Right kidney (tissue), 1 donor: ENCODE measurements at regions not wholly inside any gene's neighbourhood (a gene's known extent, or its start where the extent isn't known, plus 50 kb on each side); places are given as distances from the start of the nearest gene placed in this dataset.

Source experiments
- DNase-seq: peaks from one replicate; pipeline ENCODE4 v3.0.0-alpha.2; 2016

DNA sequence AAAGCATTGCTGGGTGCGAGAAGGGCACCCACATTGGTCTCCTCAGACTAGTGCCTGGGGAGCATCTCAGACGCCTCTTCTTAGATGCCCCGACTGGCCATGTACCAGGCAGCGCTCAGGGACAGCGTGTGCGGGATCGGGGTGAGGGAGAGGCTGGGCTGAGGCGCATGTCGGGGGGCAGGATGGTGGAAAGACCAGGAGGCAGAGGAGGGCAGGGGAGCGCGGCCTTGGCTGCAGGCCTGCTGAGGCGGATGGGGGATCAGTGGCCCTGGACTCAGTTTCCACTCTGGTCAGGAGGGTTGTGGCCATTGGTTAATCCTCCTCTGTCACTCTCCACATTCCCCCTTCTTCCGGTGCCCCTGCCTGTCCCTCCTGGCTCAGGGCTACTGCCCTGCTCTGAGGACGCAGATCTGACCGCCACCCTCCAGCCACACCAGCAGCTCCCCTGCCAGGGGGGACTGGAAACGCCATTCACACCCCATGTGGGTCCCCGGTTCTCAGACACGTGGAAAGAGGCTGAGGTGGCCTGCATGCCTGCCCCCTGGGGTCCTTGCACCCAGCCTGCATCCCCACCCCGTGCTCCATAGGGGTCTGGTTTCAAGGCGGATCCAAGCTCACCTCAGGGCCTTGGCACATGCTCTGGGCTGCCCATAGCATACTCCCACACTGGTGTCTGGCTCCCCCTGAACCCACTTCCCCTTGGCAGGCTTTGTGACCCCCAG is 105.9 kb downstream of the CPZ start:
- no peak for DNase-seq

DNA sequence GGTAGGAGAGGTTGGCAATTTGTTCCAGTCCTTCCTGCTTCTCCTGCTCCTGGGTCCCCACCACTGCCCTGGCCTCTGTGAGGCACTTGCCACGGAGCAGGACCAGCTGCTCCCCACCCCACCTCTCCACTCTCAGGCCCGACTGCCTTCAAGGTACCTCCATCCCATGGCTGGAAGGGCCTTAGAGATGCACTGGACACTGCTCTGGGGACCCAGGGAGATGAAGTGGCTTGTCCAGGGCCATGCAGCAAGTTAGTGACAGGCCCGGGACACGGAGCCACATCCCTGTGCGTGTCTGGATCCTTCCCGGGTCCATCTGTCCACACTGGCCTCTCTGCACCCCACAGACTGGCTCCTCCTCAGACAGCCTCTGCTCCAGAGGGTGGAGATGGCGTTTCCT is 105.3 kb downstream of the CPZ start:
- DNase-seq, result no peak

GRCh38 chr4:8696369-8697127 is 104.0 kb downstream of the CPZ start:
- no peak for DNase-seq

- no peak for DNase-seq
Measured at GRCh38 chr4:8695237-8696219, 103.0 kb downstream of the CPZ start.

DNA sequence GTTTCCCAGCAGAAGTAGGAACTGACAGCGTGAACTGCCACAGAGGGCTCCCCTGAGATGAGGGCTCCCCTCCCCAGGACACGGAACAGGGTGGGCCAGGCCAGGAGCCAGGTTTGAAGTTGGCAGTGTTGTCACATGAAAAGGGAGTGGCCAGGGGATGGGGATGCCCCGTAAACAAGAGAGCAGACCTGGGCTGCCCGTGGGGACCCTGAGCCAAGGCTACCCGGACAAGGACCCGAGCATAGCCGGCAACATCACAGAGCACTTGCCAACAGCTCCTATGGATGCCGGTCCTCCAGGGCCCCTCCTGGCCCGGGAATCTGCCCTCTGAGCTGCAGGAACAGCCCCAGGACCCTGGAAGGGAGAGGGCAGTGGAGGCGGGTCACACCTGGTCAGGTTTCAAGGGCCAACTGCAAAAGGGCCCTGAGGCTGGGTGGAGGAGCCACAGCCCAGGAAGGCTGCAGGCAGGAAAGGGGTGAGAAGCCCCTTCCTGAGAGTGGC is 102.1 kb downstream of the CPZ start:
- no peak for DNase-seq

GRCh38 chr4:8694226-8694625 is 101.7 kb downstream of the CPZ start:
- DNase-seq, result no peak

- DNase-seq, result no peak
Measured at GRCh38 chr4:8691151-8691775, 98.7 kb downstream of the CPZ start.

DNA sequence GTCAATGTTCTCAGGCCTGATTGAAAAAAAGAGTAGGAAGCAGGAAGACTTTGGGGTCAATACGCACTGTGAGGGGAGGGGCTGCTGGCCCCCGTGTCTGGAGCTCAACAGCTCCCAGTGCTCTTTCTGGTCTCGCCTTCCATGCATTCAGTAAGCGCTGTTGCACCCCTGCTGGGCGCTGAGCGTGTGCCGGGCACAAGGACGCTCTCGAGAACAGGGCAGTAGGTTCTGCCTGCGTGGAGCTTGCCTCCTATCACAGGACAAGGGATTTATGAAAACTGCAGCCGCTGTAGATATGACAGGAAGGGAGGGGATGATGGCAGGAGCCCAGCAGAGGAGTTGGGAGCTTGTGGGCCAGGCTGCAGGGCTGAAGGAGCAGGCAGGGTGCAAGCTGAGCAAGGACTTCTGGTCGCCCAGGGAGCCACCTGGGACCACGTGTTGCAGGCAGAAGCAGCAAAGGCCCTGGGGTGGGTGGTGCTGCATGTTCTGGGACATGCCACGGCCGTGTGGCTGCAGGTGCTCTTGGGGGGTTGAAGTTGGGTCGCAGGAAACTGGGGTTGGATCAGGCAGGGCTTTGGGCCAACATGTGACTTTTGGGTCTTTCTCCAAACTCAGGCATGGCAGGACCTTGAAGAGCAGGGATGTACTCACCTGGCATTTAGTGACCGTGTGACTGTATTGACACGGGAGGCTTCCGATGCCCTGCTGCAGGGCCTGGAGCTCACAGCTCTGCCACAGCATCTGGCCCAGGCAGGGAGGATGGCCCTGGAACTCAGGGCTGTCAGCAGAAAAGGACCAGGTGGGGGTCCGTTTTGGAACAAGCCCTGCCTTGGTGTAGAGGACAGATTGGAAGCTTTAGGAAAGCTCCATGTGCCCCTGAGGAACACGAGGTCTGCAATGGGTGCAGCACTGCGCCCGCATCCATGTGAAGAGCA is 97.9 kb downstream of the CPZ start:
- DNase-seq, result no peak

DNA sequence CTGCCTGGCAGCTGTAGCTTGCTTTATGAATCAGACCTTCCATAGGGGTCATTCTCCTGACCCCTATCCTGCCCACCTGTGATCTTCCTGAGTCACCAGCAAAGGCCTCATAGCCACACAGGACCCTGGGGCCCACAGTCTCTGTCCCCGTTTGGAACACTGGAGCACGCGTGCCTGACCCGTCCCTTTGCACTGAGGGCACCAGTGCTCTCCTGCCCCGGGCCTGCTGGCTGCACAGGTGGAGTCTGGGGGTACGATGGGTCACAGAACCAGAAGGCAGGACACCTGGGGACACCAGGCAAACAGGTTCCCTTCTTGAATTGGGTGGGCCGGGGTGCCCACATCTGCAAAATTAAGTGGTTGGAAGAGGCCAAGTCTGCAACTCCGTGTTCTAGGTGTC is 97.2 kb downstream of the CPZ start:
- DNase-seq, result no peak

- DNase-seq, result no peak
Measured at GRCh38 chr4:8688908-8689445, 96.4 kb downstream of the CPZ start.

DNA sequence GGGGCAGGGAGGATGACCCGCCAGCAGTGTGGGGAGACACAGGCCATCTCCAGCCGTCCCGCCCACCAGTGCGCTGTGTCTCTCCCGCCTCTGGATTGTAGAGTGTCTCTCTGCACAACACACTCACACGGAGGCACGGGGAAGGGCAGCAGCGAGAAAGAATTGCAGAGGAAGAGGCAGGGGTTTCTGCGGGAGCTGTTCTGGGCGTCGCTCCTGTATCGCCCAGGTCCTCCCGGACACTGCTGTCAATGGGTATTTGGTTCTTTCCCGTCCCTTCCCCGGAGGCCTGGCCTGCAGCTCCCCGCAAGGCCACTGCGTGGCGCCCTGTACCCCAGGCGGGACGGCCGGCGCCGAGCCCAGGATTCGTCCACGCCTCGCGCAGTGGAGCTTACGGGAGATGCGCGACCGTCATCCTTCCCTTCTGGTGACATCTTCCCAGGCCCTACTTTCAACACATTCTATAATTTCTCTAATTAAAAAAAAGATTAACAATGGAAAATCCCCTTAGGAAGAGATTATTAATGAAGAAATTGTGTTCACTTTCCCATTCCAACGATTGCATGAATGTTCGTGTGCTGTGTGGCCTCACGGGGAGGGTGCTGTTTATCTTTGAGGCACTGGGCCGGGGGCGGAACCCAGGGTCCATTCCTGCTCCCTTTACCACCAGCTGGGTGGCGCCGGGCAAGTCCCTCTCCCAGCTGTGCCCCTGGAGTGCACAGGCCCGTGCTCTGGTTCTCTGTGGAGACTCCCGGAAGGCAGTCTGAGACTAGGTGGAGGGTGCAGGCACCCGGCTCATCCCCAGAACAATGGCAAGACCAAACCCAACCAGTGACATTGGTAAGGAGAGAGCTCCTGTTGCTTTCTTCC is 95.7 kb downstream of the CPZ start:
- DNase-seq, result peak; percentile 57

GRCh38 chr4:8687083-8687482 is 94.5 kb downstream of the CPZ start:
- no peak for DNase-seq

GRCh38 chr4:8685831-8686230 is 93.3 kb downstream of the CPZ start:
- DNase-seq, result no peak

DNA sequence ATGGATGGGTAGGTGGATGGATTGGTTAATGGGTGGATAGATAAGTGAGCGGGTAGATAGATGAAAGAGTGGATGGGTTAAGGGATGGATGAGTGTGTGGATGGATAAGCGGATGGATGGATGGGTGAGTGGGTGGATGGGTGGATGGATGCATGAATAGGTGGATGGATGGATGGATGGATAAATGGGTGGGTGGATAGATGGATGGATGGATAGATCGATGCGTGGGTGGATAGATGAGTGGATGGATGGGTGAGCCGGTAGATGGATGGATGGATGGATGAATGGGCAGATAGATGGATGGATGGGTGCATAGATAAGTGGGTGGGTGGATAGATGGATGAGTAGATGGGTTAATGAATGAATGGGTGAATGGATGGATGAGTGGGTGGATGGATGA is 90.9 kb downstream of the CPZ start:
- no peak for DNase-seq

DNA sequence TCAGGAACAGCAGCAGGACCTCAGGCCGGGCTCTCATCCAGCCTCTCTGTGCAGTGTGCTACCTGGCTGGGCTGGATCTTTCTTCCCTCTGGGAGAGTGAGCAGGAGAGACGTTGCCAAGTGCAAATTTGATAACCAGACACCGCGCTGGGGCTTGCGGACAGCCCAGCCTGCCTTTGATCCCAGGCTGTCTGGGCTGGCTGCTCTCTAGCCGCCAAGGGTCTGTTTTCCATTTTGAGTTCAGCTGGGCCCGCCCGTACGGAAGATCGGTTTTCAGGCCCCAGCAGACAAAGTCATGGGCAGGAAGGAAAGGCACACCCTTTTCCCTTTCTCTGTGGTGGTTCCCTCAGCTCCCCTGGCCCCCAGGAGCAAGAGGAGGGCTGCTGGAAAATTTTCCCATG is 90.2 kb downstream of the CPZ start:
- no peak for DNase-seq

GRCh38 chr4:8682296-8682695 is 89.7 kb downstream of the CPZ start:
- DNase-seq, result no peak

DNA sequence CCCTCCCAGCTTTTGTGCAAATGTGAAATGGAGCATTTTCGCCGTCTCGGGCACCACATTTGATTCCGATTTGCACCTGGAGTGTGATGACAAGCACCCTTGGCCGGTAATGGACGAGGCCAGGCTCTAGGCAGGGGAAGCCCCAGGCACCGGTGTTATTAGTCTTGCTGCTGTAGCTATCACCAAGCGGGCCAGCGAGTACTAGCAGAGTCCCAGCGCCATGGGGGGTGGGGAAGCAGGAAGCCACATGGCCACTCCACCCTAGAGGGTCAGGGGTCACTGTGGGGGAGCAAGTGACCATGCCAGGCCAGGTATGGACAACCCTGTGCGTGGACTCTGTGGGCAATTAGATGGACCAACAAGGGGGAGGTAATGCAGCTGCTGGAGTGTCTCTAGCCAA is 88.8 kb downstream of the CPZ start:
- no peak for DNase-seq

DNA sequence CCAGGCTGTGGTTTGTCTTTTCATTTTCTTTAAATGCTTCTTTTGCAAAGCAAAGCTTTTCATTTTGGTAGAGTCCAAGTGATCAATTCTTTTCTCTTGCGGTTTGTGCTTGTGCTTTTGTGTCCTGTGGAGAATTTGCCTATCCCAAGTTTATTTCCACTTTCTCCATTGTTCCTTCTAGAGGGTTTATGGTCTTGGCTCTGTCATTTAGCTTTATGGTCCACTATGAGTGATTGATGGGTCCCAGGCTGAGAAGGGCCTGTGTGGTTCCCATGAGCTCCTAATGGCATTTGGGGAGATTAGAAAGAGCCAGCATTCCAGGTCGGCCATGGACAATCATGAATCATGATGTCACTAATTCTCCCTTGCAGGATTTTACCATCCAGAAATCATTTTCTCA is 86.5 kb downstream of the CPZ start:
- DNase-seq, result no peak

DNA sequence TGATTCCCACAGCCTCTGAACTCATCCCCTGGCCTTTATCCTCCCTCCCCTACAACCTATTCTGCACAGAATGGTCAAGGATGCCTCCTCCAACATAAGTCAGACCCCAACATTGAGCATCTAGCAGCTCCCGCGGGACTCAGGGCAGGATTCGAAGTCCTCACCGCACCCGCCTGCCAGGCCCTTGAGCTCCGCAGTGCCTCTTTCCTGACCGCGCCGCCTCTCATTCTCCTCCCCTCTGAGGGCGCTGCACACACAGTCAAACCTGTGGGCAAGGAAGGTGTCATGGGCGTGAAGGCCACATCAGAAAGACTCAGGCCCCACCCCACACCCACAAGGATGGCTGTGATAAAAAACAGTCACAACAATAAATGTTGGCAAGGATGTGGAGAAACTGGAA is 84.1 kb downstream of the CPZ start:
- no peak for DNase-seq

- DNase-seq, result no peak
Measured at GRCh38 chr4:8675906-8676305, 83.3 kb downstream of the CPZ start.
